Effector CD8-positive, alpha-beta T cell (primary cell): ENCODE measurements at regions not wholly inside any gene's neighbourhood (a gene's known extent, or its start where the extent isn't known, plus 50 kb on each side); places are given as distances from the start of the nearest gene placed in this dataset.
"Not testable (repeated sequence)": the region's sequence is repeated elsewhere in the genome, so short reads cannot be mapped to it uniquely, and the experiment has no call there.

Source experiments
- DNase-seq: peaks from one replicate; lab custom pipeline; 2025; lab: John Stamatoyannopoulos, UW

GRCh38 chr10:35789996-35790395 lies 147.9 kb upstream of the FZD8 start:
- DNase-seq: no peak

- DNase-seq: no peak
Observed at GRCh38 chr10:35784751-35785150, 142.7 kb upstream of the FZD8 start.

- DNase-seq: no peak
Observed at GRCh38 chr10:35783305-35783838, 141.3 kb upstream of the FZD8 start.

- DNase-seq: no peak
Observed at GRCh38 chr10:35781643-35782035, 139.5 kb upstream of the FZD8 start.

- DNase-seq: no peak
Observed at GRCh38 chr10:35780970-35781642, 139.0 kb upstream of the FZD8 start.

GRCh38 chr10:35778306-35778705 lies 136.2 kb upstream of the FZD8 start:
- no peak for DNase-seq

GRCh38 chr10:35776557-35776956 lies 134.5 kb upstream of the FZD8 start:
- not testable (repeated sequence) for DNase-seq

- no peak for DNase-seq
Observed at GRCh38 chr10:35774109-35774508, 132.0 kb upstream of the FZD8 start.

- DNase-seq: no peak
Observed at GRCh38 chr10:35770817-35771355, 128.8 kb upstream of the FZD8 start.

- DNase-seq: no peak
Observed at GRCh38 chr10:35769795-35770194, 127.7 kb upstream of the FZD8 start.

- DNase-seq: no peak
Observed at GRCh38 chr10:35768731-35769130, 126.6 kb upstream of the FZD8 start.

GRCh38 chr10:35768011-35768410 lies 125.9 kb upstream of the FZD8 start:
- no peak for DNase-seq

- no peak for DNase-seq
Observed at GRCh38 chr10:35765996-35766395, 123.9 kb upstream of the FZD8 start.

- no peak for DNase-seq
Observed at GRCh38 chr10:35765066-35765527, 123.0 kb upstream of the FZD8 start.

- no peak for DNase-seq
Observed at GRCh38 chr10:35762311-35763030, 120.4 kb upstream of the FZD8 start.

GRCh38 chr10:35758076-35758475 lies 116.0 kb upstream of the FZD8 start:
- DNase-seq: no peak

- DNase-seq: no peak
Observed at GRCh38 chr10:35754519-35754918, 112.4 kb upstream of the FZD8 start.

GRCh38 chr10:35752469-35753461 lies 110.7 kb upstream of the FZD8 start:
- no peak for DNase-seq

- no peak for DNase-seq
Observed at GRCh38 chr10:35751347-35751746, 109.3 kb upstream of the FZD8 start.

GRCh38 chr10:35749230-35749629 lies 107.1 kb upstream of the FZD8 start:
- no peak for DNase-seq

- DNase-seq: no peak
Observed at GRCh38 chr10:35745617-35746403, 103.7 kb upstream of the FZD8 start.
